GM12878 (cell line): ENCODE measurements at regions not wholly inside any gene's neighbourhood (a gene's known extent, or its start where the extent isn't known, plus 50 kb on each side); places are given as distances from the start of the nearest gene placed in this dataset.

ENCODE experiments used
- ATF3 ChIP-seq: IDR thresholded peaks from 2 replicates; pipeline ENCODE4 v1.6.1; 2011; ENCODE audit warnings: low read depth, mild to moderate bottlenecking, low read length, moderate library complexity, borderline replicate concordance; ENCODE audit errors: extremely low read depth
- BRCA1 ChIP-seq: IDR thresholded peaks from 2 replicates; pipeline ENCODE4 v1.6.1; 2011; ENCODE audit warnings: low read depth, low read length, improper control_type of control experiment
- CTCF ChIP-seq, 3 experiments: IDR thresholded peaks in 2 of 3; conservative IDR thresholded peaks in 1 of 3; 2 replicates each; pipeline ENCODE4 v1.5.1; 2011; ENCODE audit warnings: low read depth in 3 of 3, low read length in 3 of 3, mild to moderate bottlenecking in 3 of 3, control low read depth in 2 of 3, moderate library complexity in 2 of 3, inconsistent platforms in 1 of 3, mixed read lengths in 1 of 3; ENCODE audit not compliant: control insufficient read depth in 2 of 3, insufficient read depth in 1 of 3; ENCODE audit errors: extremely low read depth in 1 of 3
- EP300 ChIP-seq, 2 experiments: fragments of 150-350 bp in 1 of 2; IDR thresholded peaks; 2 replicates each; pipeline ENCODE4 v1.6.1; 2011 to 2012; ENCODE audit warnings: low read depth in 2 of 2, low read length in 2 of 2, borderline replicate concordance in 1 of 2, improper control_type of control experiment in 1 of 2, inconsistent platforms in 1 of 2; ENCODE audit not compliant: control insufficient read depth in 1 of 2
- ETV6 ChIP-seq, 2 experiments: fragments of 450-650 bp in 1 of 2; IDR thresholded peaks in 1 of 2; conservative IDR thresholded peaks in 1 of 2; 2 replicates each; pipeline ENCODE4 v1.6.1; 2014; ENCODE audit warnings: antibody characterized with exemption in 1 of 2, borderline replicate concordance in 1 of 2, low read depth in 1 of 2, mild to moderate bottlenecking in 1 of 2, moderate library complexity in 1 of 2
- EZH2 ChIP-seq: IDR thresholded peaks from 2 replicates; pipeline ENCODE4 v1.6.1; 2012; ENCODE audit warnings: low read depth, mild to moderate bottlenecking, control low read depth, inconsistent platforms, low read length, borderline replicate concordance; ENCODE audit not compliant: control insufficient read depth
- NFYA ChIP-seq: IDR thresholded peaks from 2 replicates; pipeline ENCODE4 v1.6.1; 2011; ENCODE audit warnings: low read depth, mild to moderate bottlenecking, low read length, improper control_type of control experiment, borderline replicate concordance
- NR2F1 ChIP-seq: fragments of 450-650 bp; conservative IDR thresholded peaks from 2 replicates; pipeline ENCODE4 v1.6.1; 2017; ENCODE audit warnings: mild to moderate bottlenecking
- PBX3 ChIP-seq: IDR thresholded peaks from 2 replicates; pipeline ENCODE4 v1.6.1; 2011; ENCODE audit warnings: mild to moderate bottlenecking, low read depth, low read length, moderate library complexity; ENCODE audit not compliant: insufficient replicate concordance
- POLR2A ChIP-seq: IDR thresholded peaks from 2 replicates; pipeline ENCODE4 v1.6.1; 2011; ENCODE audit warnings: low read depth, mild to moderate bottlenecking, low read length
- POLR2AphosphoS5 ChIP-seq: IDR thresholded peaks from 2 replicates; pipeline ENCODE4 v1.6.1; 2011; ENCODE audit warnings: mild to moderate bottlenecking, low read length, inconsistent platforms
- RELA ChIP-seq: fragments of 450-650 bp; IDR thresholded peaks from 2 replicates; pipeline ENCODE4 v1.8.0; 2014; ENCODE audit warnings: borderline replicate concordance; ENCODE audit not compliant: partially characterized antibody
- TAF1 ChIP-seq: IDR thresholded peaks from 2 replicates; pipeline ENCODE4 v1.6.1; 2011; ENCODE audit warnings: mild to moderate bottlenecking, low read depth, low read length, borderline replicate concordance
- YBX1 ChIP-seq: fragments of 450-650 bp; IDR thresholded peaks from 2 replicates; pipeline ENCODE4 v1.6.1; 2016; ENCODE audit warnings: antibody characterized with exemption

- TF ChIP-seq CTCF (IDR thresholded peaks at IDR 0.05 in 2 of 3, conservative IDR thresholded peaks at IDR 0.05 in 1 of 3; ENCODE audit: control insufficient read depth in 2 of 3, extremely low read depth in 1 of 3, insufficient read depth in 1 of 3, low read depth in 3 of 3, low read length in 3 of 3) (no peak), ETV6 (conservative IDR thresholded peaks at IDR 0.05 in 1 of 2, IDR thresholded peaks at IDR 0.05 in 1 of 2; ENCODE audit: borderline replicate concordance in 1 of 2, low read depth in 1 of 2) (no peak), NFYA (no peak), POLR2A (no peak), EP300 (IDR thresholded peaks at IDR 0.05; ENCODE audit: borderline replicate concordance in 1 of 2, control insufficient read depth in 1 of 2, low read depth in 2 of 2, low read length in 2 of 2) (no peak), YBX1 (no peak), POLR2AphosphoS5 (no peak), EZH2 (no peak), ATF3 (no peak), PBX3 (no peak), BRCA1 (no peak), NR2F1 (no peak), RELA (no peak), TAF1 (no peak)
Observed at GRCh38 chr3:117657278-117657677, 947.7 kb downstream of the TUSC7 start.
